NCI-H1417 (cell line): ENCODE measurements at regions not wholly inside any gene's neighbourhood (a gene's known extent, or its start where the extent isn't known, plus 50 kb on each side); places are given as distances from the start of the nearest gene placed in this dataset.

Experiments
- DNase-seq, 3 experiments: peaks; one replicate each; lab custom pipeline; 2025; lab: John Stamatoyannopoulos, UW

GRCh38 chr2:176468457-176469113 is 199.3 kb downstream of the MTX2 start:
- no peak for DNase-seq

- DNase-seq, result no peak
These were observed 201.5 kb downstream of the MTX2 start for GRCh38 chr2:176470713-176471112.

- no peak for DNase-seq
These were observed 202.7 kb downstream of the MTX2 start for GRCh38 chr2:176471949-176472348.

GRCh38 chr2:176473177-176473576 is 203.9 kb downstream of the MTX2 start:
- DNase-seq, result peak in 2 of 3 experiments; percentile 42 to 82

GRCh38 chr2:176473851-176474250 is 204.6 kb downstream of the MTX2 start:
- DNase-seq, result no peak

GRCh38 chr2:176477336-176477735 is 208.1 kb downstream of the MTX2 start:
- DNase-seq, result no peak

GRCh38 chr2:176479961-176480360 is 210.7 kb downstream of the MTX2 start:
- no peak for DNase-seq

- DNase-seq, result no peak
These were observed 212.9 kb downstream of the MTX2 start for GRCh38 chr2:176482107-176482506.

- no peak for DNase-seq
These were observed 214.2 kb downstream of the MTX2 start for GRCh38 chr2:176483476-176483875.

- no peak for DNase-seq
These were observed 214.8 kb downstream of the MTX2 start for GRCh38 chr2:176483901-176484568.

GRCh38 chr2:176484838-176485237 is 215.6 kb downstream of the MTX2 start:
- DNase-seq, result peak in 1 of 3 experiments; percentile 41

GRCh38 chr2:176488431-176488830 is 219.2 kb downstream of the MTX2 start:
- DNase-seq, result no peak

- DNase-seq, result no peak
These were observed 221.0 kb downstream of the MTX2 start for GRCh38 chr2:176490061-176490861.

- no peak for DNase-seq
These were observed 222.1 kb downstream of the MTX2 start for GRCh38 chr2:176491172-176491904.

- DNase-seq, result no peak
These were observed 223.3 kb downstream of the MTX2 start for GRCh38 chr2:176492583-176492982.

GRCh38 chr2:176493226-176493825 is 224.1 kb downstream of the MTX2 start:
- peak; percentile 10 to 63 (median 61) for DNase-seq

- DNase-seq, result no peak
These were observed 224.7 kb downstream of the MTX2 start for GRCh38 chr2:176493909-176494308.

- no peak for DNase-seq
These were observed 225.7 kb downstream of the MTX2 start for GRCh38 chr2:176494949-176495353.

- no peak for DNase-seq
These were observed 226.6 kb downstream of the MTX2 start for GRCh38 chr2:176495826-176496225.

- DNase-seq, result no peak
These were observed 227.5 kb downstream of the MTX2 start for GRCh38 chr2:176496761-176497160.

- DNase-seq, result no peak
These were observed 231.7 kb downstream of the MTX2 start for GRCh38 chr2:176500901-176501300.

GRCh38 chr2:176501617-176502016 is 232.4 kb downstream of the MTX2 start:
- peak; percentile 49 to 89 (median 78) for DNase-seq
